ENCODE measurements at regions not wholly inside any gene's neighbourhood (a gene's known extent, or its start where the extent isn't known, plus 50 kb on each side); places are given as distances from the start of the nearest gene placed in this dataset.

DNA sequence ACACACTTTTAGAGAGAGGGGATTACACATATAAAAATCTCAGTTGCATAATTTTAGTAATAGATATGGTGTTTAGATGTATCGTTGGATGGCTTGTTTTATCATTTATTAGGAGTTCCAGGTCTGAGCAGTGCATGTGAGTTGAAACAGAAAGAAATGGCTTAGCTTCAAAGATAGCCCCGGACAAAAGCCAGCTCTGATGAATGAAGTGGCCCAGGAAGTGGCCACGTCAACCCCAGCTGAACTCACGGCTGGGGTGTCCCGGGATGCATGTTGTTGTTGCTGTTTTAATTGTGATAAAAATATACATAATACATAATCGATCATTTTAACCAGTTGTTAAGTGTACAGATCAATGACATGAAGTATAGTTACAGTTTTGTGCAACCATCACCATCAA lies 1513.6 kb downstream of the BRD1 start:
- intact Hi-C loops (cut with micrococcal nuclease): no loop called here
- H3K27me3 ChIP-seq (ENCODE audit: low read length): no peaks in the 10 kb centered on the region
- ATAC-seq (no peak), DNase-seq (no peak)
- H3K4me3 ChIP-seq (ENCODE audit: low read length): no peak overlapping the region
- H3K9ac ChIP-seq (ENCODE audit: low read length): no peak overlapping the region
- no peaks in the 10 kb centered on the region for H3K9me2 ChIP-seq (replicated peaks; ENCODE audit: low read length)
- no peaks in the 10 kb centered on the region for H3K79me2 ChIP-seq (ENCODE audit: low read length)
- no peaks in the 10 kb centered on the region for H4K20me1 ChIP-seq (ENCODE audit: low read length)
- H3K9me3 ChIP-seq (ENCODE audit: low read length): no peaks in the 10 kb centered on the region
- CTCF ChIA-PET: no interaction called here
- H3K4me2 ChIP-seq (ENCODE audit: low read length): no peak overlapping the region
- H3K36me3 ChIP-seq (ENCODE audit: low read depth, low read length): no peaks in the 10 kb centered on the region
- no peaks in the 10 kb centered on the region for H3F3A ChIP-seq (ENCODE audit: low read length, unreplicated experiment)
- POLR2A ChIA-PET (ENCODE audit: unreplicated experiment): no interaction called here
- BruUV-seq (replicated peaks): no TSS peak
- TF ChIP-seq EZH2phosphoT487 (IDR thresholded peaks at IDR 0.05; ENCODE audit: borderline replicate concordance, low read length) (no peak), EZH2 (IDR thresholded peaks at IDR 0.05; ENCODE audit: low read length, unreplicated experiment) (no peak)
- TF ChIP-seq, protein P1, sequence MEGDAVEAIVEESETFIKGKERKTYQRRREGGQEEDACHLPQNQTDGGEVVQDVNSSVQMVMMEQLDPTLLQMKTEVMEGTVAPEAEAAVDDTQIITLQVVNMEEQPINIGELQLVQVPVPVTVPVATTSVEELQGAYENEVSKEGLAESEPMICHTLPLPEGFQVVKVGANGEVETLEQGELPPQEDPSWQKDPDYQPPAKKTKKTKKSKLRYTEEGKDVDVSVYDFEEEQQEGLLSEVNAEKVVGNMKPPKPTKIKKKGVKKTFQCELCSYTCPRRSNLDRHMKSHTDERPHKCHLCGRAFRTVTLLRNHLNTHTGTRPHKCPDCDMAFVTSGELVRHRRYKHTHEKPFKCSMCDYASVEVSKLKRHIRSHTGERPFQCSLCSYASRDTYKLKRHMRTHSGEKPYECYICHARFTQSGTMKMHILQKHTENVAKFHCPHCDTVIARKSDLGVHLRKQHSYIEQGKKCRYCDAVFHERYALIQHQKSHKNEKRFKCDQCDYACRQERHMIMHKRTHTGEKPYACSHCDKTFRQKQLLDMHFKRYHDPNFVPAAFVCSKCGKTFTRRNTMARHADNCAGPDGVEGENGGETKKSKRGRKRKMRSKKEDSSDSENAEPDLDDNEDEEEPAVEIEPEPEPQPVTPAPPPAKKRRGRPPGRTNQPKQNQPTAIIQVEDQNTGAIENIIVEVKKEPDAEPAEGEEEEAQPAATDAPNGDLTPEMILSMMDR (conservative IDR thresholded peaks at IDR 0.05; ENCODE audit: low read depth, low read length): no peak
- H3K4me1 ChIP-seq (ENCODE audit: insufficient read depth, low read length): no peaks in the 10 kb centered on the region
- no peak overlapping the region for H2AFZ ChIP-seq (ENCODE audit: low read length)
- no peak overlapping the region for H3K27ac ChIP-seq (ENCODE audit: low read length)

DNA sequence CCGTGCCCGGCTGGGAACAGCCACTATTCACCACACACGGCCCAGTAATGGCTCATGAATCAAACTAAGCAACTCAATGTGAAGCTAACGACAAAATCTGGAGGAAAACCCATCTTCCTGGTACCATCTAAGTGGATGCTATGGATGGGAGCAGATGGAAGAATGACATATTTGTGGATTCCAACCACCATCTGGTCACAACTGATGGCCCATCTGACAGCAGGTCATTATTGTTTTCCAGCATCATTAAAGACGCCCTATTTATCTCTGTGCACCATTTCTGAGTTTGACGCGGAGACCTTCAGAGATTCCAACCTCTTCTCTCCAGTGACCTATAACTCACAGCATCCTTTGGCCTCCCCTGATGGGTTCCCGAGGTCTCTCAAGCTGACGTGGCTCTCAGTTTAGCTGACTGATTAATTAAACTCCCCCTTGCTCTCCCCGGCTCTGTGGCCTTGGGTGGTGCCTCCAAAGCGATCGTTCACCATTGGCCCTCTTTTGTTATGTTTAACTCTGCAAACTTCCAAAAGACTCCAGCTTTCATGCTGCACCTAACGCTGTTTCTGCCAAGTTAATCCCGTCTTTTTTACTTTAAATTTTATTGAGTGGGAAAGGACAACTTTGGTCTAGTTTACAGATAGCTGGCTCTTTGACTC lies 1514.4 kb downstream of the BRD1 start:
- Histone ChIP-seq H3K27me3 (ENCODE audit: low read length) (no peaks in the 10 kb centered on the region), H3K9me3 (ENCODE audit: low read length) (no peaks in the 10 kb centered on the region), H3K4me1 (ENCODE audit: insufficient read depth, low read length) (no peaks in the 10 kb centered on the region), H3K9ac (ENCODE audit: low read length) (no peak overlapping the region), H3K4me2 (ENCODE audit: low read length) (no peak overlapping the region), H3K4me3 (ENCODE audit: low read length) (no peak overlapping the region), H4K20me1 (ENCODE audit: low read length) (no peaks in the 10 kb centered on the region), H3K36me3 (ENCODE audit: low read depth, low read length) (no peaks in the 10 kb centered on the region), H3K9me2 (replicated peaks; ENCODE audit: low read length) (no peaks in the 10 kb centered on the region), H3F3A (ENCODE audit: low read length, unreplicated experiment) (no peaks in the 10 kb centered on the region), H2AFZ (ENCODE audit: low read length) (no peak overlapping the region), H3K79me2 (ENCODE audit: low read length) (no peaks in the 10 kb centered on the region), H3K27ac (ENCODE audit: low read length) (no peak overlapping the region)
- TF ChIP-seq EZH2 (IDR thresholded peaks at IDR 0.05; ENCODE audit: low read length, unreplicated experiment): no peak
- TF ChIP-seq EZH2phosphoT487 (IDR thresholded peaks at IDR 0.05; ENCODE audit: borderline replicate concordance, low read length): no peak
- TF ChIP-seq, protein P1 (conservative IDR thresholded peaks at IDR 0.05; ENCODE audit: low read depth, low read length): no peak
- ATAC-seq (no peak), DNase-seq (no peak)
- ChIA-PET POLR2A (ENCODE audit: unreplicated experiment) (no interaction called here), CTCF (no interaction called here)
- no TSS peak for BruUV-seq (replicated peaks)
- intact Hi-C loops (cut with micrococcal nuclease): no loop called here

DNA sequence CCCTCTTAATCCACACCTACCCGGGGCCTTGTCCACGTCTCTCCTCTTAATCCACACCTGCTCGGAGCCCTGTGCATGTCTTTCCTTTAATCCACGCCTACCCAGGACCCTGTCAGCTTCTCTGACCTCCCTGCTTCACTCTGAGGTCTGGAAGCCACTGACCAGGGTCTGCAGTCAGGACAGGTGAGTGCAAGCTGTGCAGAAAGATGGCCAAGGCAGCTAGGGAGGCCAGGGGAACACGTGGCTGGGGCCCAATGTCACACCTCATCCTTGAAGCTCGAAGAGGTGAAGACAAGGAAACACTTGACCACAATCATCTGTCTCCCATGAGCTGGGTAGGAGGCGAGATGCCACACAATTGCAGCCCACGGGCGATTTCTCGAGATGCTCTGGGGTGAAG lies 1516.9 kb downstream of the BRD1 start:
- Histone ChIP-seq H3K9me3 (ENCODE audit: low read length) (no peaks in the 10 kb centered on the region), H4K20me1 (ENCODE audit: low read length) (no peaks in the 10 kb centered on the region), H3K4me2 (ENCODE audit: low read length) (no peak overlapping the region), H2AFZ (ENCODE audit: low read length) (no peak overlapping the region), H3K36me3 (ENCODE audit: low read depth, low read length) (no peaks in the 10 kb centered on the region), H3K79me2 (ENCODE audit: low read length) (no peaks in the 10 kb centered on the region), H3K9me2 (replicated peaks; ENCODE audit: low read length) (no peaks in the 10 kb centered on the region), H3F3A (ENCODE audit: low read length, unreplicated experiment) (no peaks in the 10 kb centered on the region), H3K27ac (ENCODE audit: low read length) (no peak overlapping the region), H3K4me1 (ENCODE audit: insufficient read depth, low read length) (no peaks in the 10 kb centered on the region), H3K27me3 (ENCODE audit: low read length) (no peaks in the 10 kb centered on the region), H3K4me3 (ENCODE audit: low read length) (no peak overlapping the region), H3K9ac (ENCODE audit: low read length) (no peak overlapping the region)
- TF ChIP-seq EZH2 (IDR thresholded peaks at IDR 0.05; ENCODE audit: low read length, unreplicated experiment) (no peak), EZH2phosphoT487 (IDR thresholded peaks at IDR 0.05; ENCODE audit: borderline replicate concordance, low read length) (no peak)
- TF ChIP-seq, protein P1 (conservative IDR thresholded peaks at IDR 0.05; ENCODE audit: low read depth, low read length): no peak
- no peak for ATAC-seq
- POLR2A ChIA-PET (ENCODE audit: unreplicated experiment): no interaction called here
- no peak for DNase-seq
- no TSS peak for BruUV-seq (replicated peaks)
- CTCF ChIA-PET: no interaction called here
- intact Hi-C loops (cut with micrococcal nuclease): no loop called here

Data from PC-3 (cell line).